Coronary artery (tissue), 2 donors: ENCODE measurements at regions not wholly inside any gene's neighbourhood (a gene's known extent, or its start where the extent isn't known, plus 50 kb on each side); places are given as distances from the start of the nearest gene placed in this dataset.

Experiments used
- DNase-seq: peaks from one replicate; pipeline ENCODE4 v3.0.0-alpha.2; 2017; ENCODE audit warnings: low spot score
- H3K27ac ChIP-seq, 2 donors: fragments of 200-600 bp; sonication (generic); one replicate each; pipeline ENCODE4 v1.5.1; 2016 to 2019
- H3K4me3 ChIP-seq: fragments of 200-600 bp; sonication (generic); 2 replicates; pipeline ENCODE4 v1.5.1; 2016; ENCODE audit warnings: mild to moderate bottlenecking, moderate library complexity
- TF ChIP-seq, protein P1 (sequence below): fragments of 200-600 bp; sonication (generic); IDR thresholded peaks from one replicate; pipeline ENCODE4 v1.5.1; 2019; ENCODE audit warnings: antibody characterized with exemption

DNA sequence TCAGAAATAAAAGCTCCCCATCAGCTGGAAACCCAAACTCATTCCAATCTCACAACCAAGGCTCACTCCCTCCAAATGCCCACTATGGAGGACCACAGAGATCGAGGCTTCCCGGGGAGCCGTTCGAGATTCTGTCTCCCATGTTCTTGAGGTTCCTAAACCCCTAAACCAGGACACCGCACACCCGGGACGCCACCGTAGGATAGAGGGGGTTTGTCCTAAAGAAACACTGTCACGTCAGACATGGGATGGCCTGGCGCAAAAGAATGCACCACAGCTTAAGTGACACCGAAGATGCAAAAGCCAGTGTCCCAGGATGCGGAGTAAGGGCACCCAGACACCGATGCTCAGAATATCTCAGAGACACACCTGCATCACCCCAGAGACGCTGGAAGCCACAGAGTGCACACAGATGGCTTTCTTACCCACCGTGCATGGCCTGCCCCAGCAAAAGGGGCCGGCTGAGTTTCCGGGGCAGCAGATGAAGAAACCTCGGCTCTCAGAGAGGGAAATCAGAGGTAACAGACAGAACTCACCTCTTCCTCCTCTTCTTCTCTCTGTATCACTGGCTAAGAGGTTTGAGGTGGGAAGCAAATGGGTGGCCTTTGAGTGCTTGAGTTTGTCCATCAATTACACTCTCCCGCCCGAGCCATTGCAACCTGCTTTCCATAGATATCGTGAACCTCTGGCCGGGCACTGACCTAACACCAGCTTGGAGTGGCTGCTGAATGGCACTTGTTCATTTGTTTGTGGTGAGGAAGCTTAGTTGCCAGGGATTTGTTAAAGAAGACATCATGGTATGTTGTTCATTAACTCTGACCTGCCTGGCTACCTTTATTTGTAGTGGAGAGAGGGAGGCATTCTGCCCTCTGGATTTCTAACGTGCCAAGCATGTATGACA lies 65.1 kb upstream of the TNRC6C start:
- no peak overlapping the region for H3K4me3 ChIP-seq
- no peak overlapping the region for H3K27ac ChIP-seq
- no peak for DNase-seq
- TF ChIP-seq, protein P1, sequence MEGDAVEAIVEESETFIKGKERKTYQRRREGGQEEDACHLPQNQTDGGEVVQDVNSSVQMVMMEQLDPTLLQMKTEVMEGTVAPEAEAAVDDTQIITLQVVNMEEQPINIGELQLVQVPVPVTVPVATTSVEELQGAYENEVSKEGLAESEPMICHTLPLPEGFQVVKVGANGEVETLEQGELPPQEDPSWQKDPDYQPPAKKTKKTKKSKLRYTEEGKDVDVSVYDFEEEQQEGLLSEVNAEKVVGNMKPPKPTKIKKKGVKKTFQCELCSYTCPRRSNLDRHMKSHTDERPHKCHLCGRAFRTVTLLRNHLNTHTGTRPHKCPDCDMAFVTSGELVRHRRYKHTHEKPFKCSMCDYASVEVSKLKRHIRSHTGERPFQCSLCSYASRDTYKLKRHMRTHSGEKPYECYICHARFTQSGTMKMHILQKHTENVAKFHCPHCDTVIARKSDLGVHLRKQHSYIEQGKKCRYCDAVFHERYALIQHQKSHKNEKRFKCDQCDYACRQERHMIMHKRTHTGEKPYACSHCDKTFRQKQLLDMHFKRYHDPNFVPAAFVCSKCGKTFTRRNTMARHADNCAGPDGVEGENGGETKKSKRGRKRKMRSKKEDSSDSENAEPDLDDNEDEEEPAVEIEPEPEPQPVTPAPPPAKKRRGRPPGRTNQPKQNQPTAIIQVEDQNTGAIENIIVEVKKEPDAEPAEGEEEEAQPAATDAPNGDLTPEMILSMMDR = no peak

DNA sequence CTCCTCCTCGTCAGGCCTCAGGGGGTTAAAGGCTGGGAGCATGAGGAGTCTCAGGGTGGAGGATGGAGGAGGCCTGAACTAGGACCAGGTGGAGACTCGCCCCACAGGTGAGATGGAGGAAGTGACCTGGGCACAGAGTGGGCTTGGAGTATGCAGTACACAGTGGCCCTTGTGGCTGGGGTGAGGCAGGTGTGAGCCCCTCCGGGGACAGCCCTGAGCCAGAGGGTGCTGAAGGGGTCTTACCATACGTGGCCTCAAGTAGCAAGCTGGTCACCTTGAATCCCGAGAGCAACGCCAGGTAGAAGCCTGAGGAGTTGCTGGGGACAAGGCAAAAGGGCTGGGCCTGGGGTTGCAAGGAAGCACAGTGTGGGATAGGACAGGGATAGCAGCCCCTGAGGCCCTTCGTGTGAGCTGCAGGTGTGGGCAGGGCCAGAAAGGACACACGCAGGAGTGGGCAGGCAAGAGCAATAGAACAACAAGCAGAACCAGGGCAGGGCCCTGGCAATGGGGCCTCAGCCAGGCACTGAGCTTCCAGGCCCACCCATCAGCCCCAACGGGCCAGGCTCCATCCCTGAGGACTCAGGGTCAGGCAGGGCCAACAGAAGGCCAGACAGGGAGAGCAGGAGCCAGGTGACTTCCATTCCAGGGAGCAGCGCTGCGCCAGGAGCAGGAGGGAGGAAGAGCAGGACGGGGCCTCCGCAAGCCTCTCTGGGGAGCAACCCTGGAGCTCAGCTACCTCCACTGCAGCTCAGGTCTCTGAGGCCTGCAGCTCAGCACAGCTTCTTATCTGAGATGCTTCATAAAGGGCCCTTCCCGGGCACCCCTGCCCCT lies 64.2 kb upstream of the TNRC6C start:
- TF ChIP-seq, protein P1 = no peak
- Histone ChIP-seq H3K4me3 (no peak overlapping the region), H3K27ac (no peak overlapping the region)
- no peak for DNase-seq

GRCh38 chr17:77897741-77898301 lies 60.7 kb upstream of the TNRC6C start:
- no peak for DNase-seq
- Histone ChIP-seq H3K27ac (no peak overlapping the region), H3K4me3 (no peak overlapping the region)
- TF ChIP-seq, protein P1 = no peak

GRCh38 chr17:77898521-77899434 lies 59.7 kb upstream of the TNRC6C start:
- TF ChIP-seq, protein P1 = no peak
- no peak for DNase-seq

GRCh38 chr17:77899498-77899897 lies 59.0 kb upstream of the TNRC6C start:
- H3K4me3 ChIP-seq = no peak overlapping the region
- no peak overlapping the region for H3K27ac ChIP-seq
- TF ChIP-seq, protein P1 = no peak
- no peak for DNase-seq

More at GRCh38 chr17:77898521-77899434, 59.7 kb upstream of the TNRC6C start:
- Histone ChIP-seq H3K4me3 (no peak overlapping the region), H3K27ac (no peak overlapping the region)

DNA sequence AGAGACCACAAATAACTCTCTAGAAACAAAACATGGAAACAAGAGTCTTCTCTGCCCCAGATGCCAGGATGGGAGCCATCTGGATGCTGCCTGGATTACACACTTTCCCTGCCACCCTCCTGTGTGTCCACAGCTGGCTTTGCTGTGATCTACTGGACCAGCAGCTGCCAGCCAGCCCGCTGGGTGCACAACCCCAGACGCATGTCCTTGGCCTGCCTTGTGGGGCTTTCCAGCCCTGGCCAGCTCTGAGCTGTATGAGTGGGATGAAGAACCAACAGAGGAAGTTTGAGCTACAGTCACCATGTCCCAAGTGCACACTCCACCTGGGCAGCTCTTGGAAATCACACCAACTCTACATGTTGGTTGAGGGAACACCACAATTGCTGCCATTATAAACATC lies 57.0 kb upstream of the TNRC6C start:
- Histone ChIP-seq H3K4me3 (no peak overlapping the region), H3K27ac (no peak overlapping the region)
- no peak for DNase-seq
- TF ChIP-seq, protein P1 = no peak
